OCI-LY1 (cell line): ENCODE measurements at regions not wholly inside any gene's neighbourhood (a gene's known extent, or its start where the extent isn't known, plus 50 kb on each side); places are given as distances from the start of the nearest gene placed in this dataset.

Source experiments
- H2AFZ ChIP-seq: fragments of 200-600 bp; sonication (generic), shearing (Covaris generic); 2 replicates; pipeline ENCODE4 v1.6.0; 2014; ENCODE audit warnings: antibody characterized with exemption, mild to moderate bottlenecking, low read length
- H3F3A ChIP-seq: fragments of 200-600 bp; sonication (generic), shearing (Covaris generic); 2 replicates; pipeline ENCODE4 v1.6.0; 2014; ENCODE audit warnings: mild to moderate bottlenecking, antibody characterized with exemption, low read length, moderate library complexity; ENCODE audit not compliant: insufficient read depth
- H3K27ac ChIP-seq: fragments of 200-600 bp; sonication (generic); 2 replicates; pipeline ENCODE4 v1.5.1; 2014; ENCODE audit warnings: low read length, mixed run types, mild to moderate bottlenecking, low read depth; ENCODE audit not compliant: poor library complexity, severe bottlenecking
- H3K27me3 ChIP-seq: fragments of 200-600 bp; sonication (generic); 2 replicates; pipeline ENCODE4 v1.6.0; 2014; ENCODE audit warnings: antibody characterized with exemption, mild to moderate bottlenecking, low read length, moderate library complexity; ENCODE audit not compliant: insufficient read depth
- H3K36me3 ChIP-seq: fragments of 200-600 bp; sonication (generic); 2 replicates; pipeline ENCODE4 v1.6.1; 2014; ENCODE audit warnings: mild to moderate bottlenecking, antibody characterized with exemption, low read length, moderate library complexity, mixed read lengths; ENCODE audit not compliant: insufficient read depth
- H3K4me1 ChIP-seq: fragments of 200-600 bp; sonication (generic); 2 replicates; pipeline ENCODE4 v1.5.1; 2014; ENCODE audit warnings: mild to moderate bottlenecking, low read length, moderate library complexity; ENCODE audit not compliant: insufficient read depth, severe bottlenecking
- H3K4me2 ChIP-seq: fragments of 200-600 bp; sonication (generic), shearing (Covaris generic); 2 replicates; pipeline ENCODE4 v1.6.1; 2014; ENCODE audit warnings: low read length
- H3K4me3 ChIP-seq: fragments of 200-600 bp; sonication (generic); 2 replicates; pipeline ENCODE4 v1.5.1; 2014; ENCODE audit warnings: low read length, low read depth, mild to moderate bottlenecking, mixed read lengths; ENCODE audit not compliant: poor library complexity, severe bottlenecking
- H3K79me2 ChIP-seq: fragments of 200-600 bp; shearing (Covaris generic); 2 replicates; pipeline ENCODE4 v1.6.1; 2016; ENCODE audit warnings: mixed run types, low read length, mixed read lengths; ENCODE audit not compliant: insufficient read depth
- H3K9ac ChIP-seq: fragments of 200-600 bp; sonication (generic), shearing (Covaris generic); 2 replicates; pipeline ENCODE4 v1.6.1; 2014; ENCODE audit warnings: mild to moderate bottlenecking, low read length, mixed read lengths
- H3K9me2 ChIP-seq: fragments of 200-600 bp; sonication (generic), shearing (Covaris generic); 2 replicates; pipeline ENCODE4 v1.6.1; 2014; ENCODE audit warnings: low read depth, mild to moderate bottlenecking, low read length, mixed read lengths
- H3K9me3 ChIP-seq: fragments of 200-600 bp; shearing (Covaris generic); 2 replicates; pipeline ENCODE4 v1.6.1; 2014; ENCODE audit warnings: low read length, mixed read lengths
- H4K20me1 ChIP-seq: fragments of 200-600 bp; sonication (generic), shearing (Covaris generic); 2 replicates; pipeline ENCODE4 v1.6.0; 2016; ENCODE audit warnings: mild to moderate bottlenecking, low read length; ENCODE audit not compliant: insufficient read depth
- CTCF ChIP-seq: fragments of 200-600 bp; sonication (generic), shearing (Covaris generic); IDR thresholded peaks from 2 replicates; pipeline ENCODE4 v1.5.1; 2017; ENCODE audit warnings: mild to moderate bottlenecking, antibody characterized with exemption, low read length, moderate library complexity, mixed read lengths
- EZH2 ChIP-seq: fragments of 200-600 bp; sonication (generic), shearing (Covaris generic); IDR thresholded peaks from 2 replicates; pipeline ENCODE4 v1.8.0; 2017; ENCODE audit warnings: borderline replicate concordance, mixed run types, mild to moderate bottlenecking, antibody characterized with exemption, low read length, moderate library complexity, mixed read lengths

- Histone ChIP-seq H2AFZ (no peak overlapping the region), H3K4me1 (peaks cover 24% of the 10 kb centered on the region), H3K36me3 (no peaks in the 10 kb centered on the region), H3K4me2 (no peak overlapping the region), H3K4me3 (no peak overlapping the region), H3K27me3 (no peaks in the 10 kb centered on the region; the same call in 1 of the 2 replicates), H3K9me2 (no peaks in the 10 kb centered on the region), H3K27ac (no peak overlapping the region), H3F3A (no peaks in the 10 kb centered on the region), H4K20me1 (no peaks in the 10 kb centered on the region), H3K9me3 (no peaks in the 10 kb centered on the region; the same call in 1 of the 2 replicates), H3K79me2 (no peaks in the 10 kb centered on the region), H3K9ac (no peak overlapping the region)
- no peak for TF ChIP-seq CTCF
- TF ChIP-seq EZH2, result no peak
Measured at GRCh38 chr14:101358320-101359125, 202.8 kb upstream of the DIO3 start.

GRCh38 chr14:101359221-101360053 lies 201.9 kb upstream of the DIO3 start:
- H3K4me2 ChIP-seq, result no peak overlapping the region
- no peak overlapping the region for H3K4me3 ChIP-seq
- no peaks in the 10 kb centered on the region for H3K36me3 ChIP-seq

More at GRCh38 chr14:101359221-101360053, 201.9 kb upstream of the DIO3 start:
- Histone ChIP-seq H3K27me3 (no peaks in the 10 kb centered on the region; the same call in 1 of the 2 replicates), H3F3A (no peaks in the 10 kb centered on the region), H4K20me1 (no peaks in the 10 kb centered on the region), H3K9ac (no peak overlapping the region), H3K9me3 (no peaks in the 10 kb centered on the region), H3K4me1 (peaks cover 24% of the 10 kb centered on the region), H3K9me2 (no peaks in the 10 kb centered on the region), H3K27ac (peak overlapping the region; percentile 74), H3K79me2 (no peaks in the 10 kb centered on the region), H2AFZ (no peak overlapping the region)
- no peak for TF ChIP-seq CTCF
